OCI-LY7 (cell line): ENCODE measurements at regions not wholly inside any gene's neighbourhood (a gene's known extent, or its start where the extent isn't known, plus 50 kb on each side); places are given as distances from the start of the nearest gene placed in this dataset.
"Not testable (repeated sequence)": the region's sequence is repeated elsewhere in the genome, so short reads cannot be mapped to it uniquely, and the experiment has no call there.

Experiments used
- BruUV-seq: library from RNA; stranded (reverse); fragments of 400-500 nt; replicated peaks from 2 replicates; lab custom pipeline; 2021; lab: Mats Ljungman, UMichigan
- CTCF ChIA-PET: fragments of 300-600 bp; sonication (Branson Sonifier 250); formaldehyde crosslinking; loops from one replicate; lab custom pipeline; 2022; ENCODE audit warnings: antibody characterized with exemption; ENCODE audit not compliant: unreplicated experiment; lab: Charles Lee
- POLR2A ChIA-PET: fragments of 300-600 bp; sonication (Branson Sonifier 250); formaldehyde crosslinking; loops from one replicate; lab custom pipeline; 2022; ENCODE audit warnings: antibody characterized with exemption; lab: Charles Lee
- DNase-seq: peaks from one replicate; pipeline ENCODE4 v3.0.0-alpha.2; 2015; ENCODE audit warnings: low spot score
- H2AFZ ChIP-seq: fragments of 200-600 bp; sonication (generic), shearing (Covaris generic); 2 replicates; pipeline ENCODE4 v1.6.1; 2014; ENCODE audit warnings: mild to moderate bottlenecking, antibody characterized with exemption, low read length, moderate library complexity
- H3K27ac ChIP-seq: fragments of 200-600 bp; sonication (generic); 2 replicates; pipeline ENCODE4 v1.5.1; 2014; ENCODE audit warnings: mixed run types, low read depth, mild to moderate bottlenecking, moderate library complexity, low read length, inconsistent platforms; ENCODE audit not compliant: poor library complexity, severe bottlenecking
- H3K36me3 ChIP-seq: fragments of 200-600 bp; sonication (generic); 2 replicates; pipeline ENCODE4 v1.6.1; 2014; ENCODE audit warnings: mild to moderate bottlenecking, antibody characterized with exemption, low read length, moderate library complexity, mixed read lengths; ENCODE audit not compliant: insufficient read depth
- H3K4me1 ChIP-seq: fragments of 200-600 bp; sonication (generic); 2 replicates; pipeline ENCODE4 v1.5.1; 2014; ENCODE audit warnings: mild to moderate bottlenecking, low read length; ENCODE audit not compliant: insufficient read depth, poor library complexity, severe bottlenecking
- H3K4me2 ChIP-seq: fragments of 200-600 bp; sonication (generic); 2 replicates; pipeline ENCODE4 v1.6.1; 2014; ENCODE audit warnings: mild to moderate bottlenecking, low read length
- H3K4me3 ChIP-seq: fragments of 200-600 bp; sonication (generic); 2 replicates; pipeline ENCODE4 v1.5.1; 2014; ENCODE audit warnings: mild to moderate bottlenecking, low read depth, low read length; ENCODE audit not compliant: poor library complexity, severe bottlenecking
- H3K79me2 ChIP-seq: fragments of 200-600 bp; sonication (generic); 2 replicates; pipeline ENCODE4 v1.6.1; 2016; ENCODE audit warnings: low read depth, mild to moderate bottlenecking, low read length, moderate library complexity, mixed read lengths; ENCODE audit not compliant: insufficient read depth
- H3K9me2 ChIP-seq: fragments of 200-600 bp; sonication (generic); 2 replicates; pipeline ENCODE4 v1.6.1; 2016; ENCODE audit warnings: mild to moderate bottlenecking, low read length, mixed read lengths; ENCODE audit not compliant: insufficient read depth
- H3K9me3 ChIP-seq: fragments of 200-600 bp; sonication (generic); 2 replicates; pipeline ENCODE4 v1.6.1; 2014; ENCODE audit warnings: mild to moderate bottlenecking, mixed run types, low read length, mixed read lengths
- H4K20me1 ChIP-seq: fragments of 200-600 bp; sonication (generic); 2 replicates; pipeline ENCODE4 v1.6.1; 2014; ENCODE audit warnings: mild to moderate bottlenecking, antibody characterized with exemption, low read length, moderate library complexity, mixed read lengths; ENCODE audit not compliant: insufficient read depth
- EZH2phosphoT487 ChIP-seq: fragments of 200-600 bp; sonication (generic); IDR thresholded peaks from 2 replicates; pipeline ENCODE4 v1.6.1; 2018; ENCODE audit warnings: low read depth, borderline replicate concordance, mild to moderate bottlenecking, mixed run types, antibody characterized with exemption, low read length, moderate library complexity, mixed read lengths
- intact Hi-C: fragments of 100-400 bp; cut with micrococcal nuclease; formaldehyde crosslinking; loops from one replicate; pipeline ENCODE4 v1.10.0; 2022; ENCODE audit not compliant: unreplicated experiment
- TF ChIP-seq, protein P1 (sequence below): fragments of 200-600 bp; sonication (generic); conservative IDR thresholded peaks from 2 replicates; pipeline ENCODE4 v1.5.1; 2014; ENCODE audit warnings: mild to moderate bottlenecking, antibody characterized with exemption, low read length, moderate library complexity, mixed read lengths

DNA sequence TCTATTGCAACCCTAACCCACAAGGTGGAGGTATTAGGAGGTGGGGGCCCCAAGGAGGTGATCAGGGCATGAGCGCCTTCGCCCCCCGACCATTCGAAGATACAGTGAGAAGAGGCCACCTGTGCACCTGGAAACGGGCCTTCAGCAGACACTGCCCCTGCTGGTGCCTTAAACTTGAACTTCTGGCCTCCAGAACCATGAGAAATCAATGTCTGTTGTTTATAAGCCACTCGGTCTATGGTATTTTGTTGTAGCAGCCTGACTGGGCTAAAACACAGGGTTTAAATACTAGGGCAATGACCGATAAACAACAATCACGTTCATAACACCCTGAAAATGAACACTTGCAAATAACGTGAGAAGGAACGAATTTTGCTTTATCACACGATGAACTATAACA is 85.2 kb upstream of the USP29 start:
- no peaks in the 10 kb centered on the region for H3K36me3 ChIP-seq
- no peaks in the 10 kb centered on the region for H3K9me2 ChIP-seq
- no peak overlapping the region for H3K4me3 ChIP-seq
- intact Hi-C loops: no loop called here
- no peaks in the 10 kb centered on the region for H3K4me1 ChIP-seq
- H3K79me2 ChIP-seq: no peaks in the 10 kb centered on the region
- DNase-seq: no peak
- ChIA-PET CTCF (no interaction called here), POLR2A (no interaction called here)
- no peak overlapping the region for H3K27ac ChIP-seq
- no peak overlapping the region for H3K4me2 ChIP-seq
- BruUV-seq: no TSS peak
- no peak overlapping the region for H2AFZ ChIP-seq
- TF ChIP-seq EZH2phosphoT487: no peak
- TF ChIP-seq, protein P1, sequence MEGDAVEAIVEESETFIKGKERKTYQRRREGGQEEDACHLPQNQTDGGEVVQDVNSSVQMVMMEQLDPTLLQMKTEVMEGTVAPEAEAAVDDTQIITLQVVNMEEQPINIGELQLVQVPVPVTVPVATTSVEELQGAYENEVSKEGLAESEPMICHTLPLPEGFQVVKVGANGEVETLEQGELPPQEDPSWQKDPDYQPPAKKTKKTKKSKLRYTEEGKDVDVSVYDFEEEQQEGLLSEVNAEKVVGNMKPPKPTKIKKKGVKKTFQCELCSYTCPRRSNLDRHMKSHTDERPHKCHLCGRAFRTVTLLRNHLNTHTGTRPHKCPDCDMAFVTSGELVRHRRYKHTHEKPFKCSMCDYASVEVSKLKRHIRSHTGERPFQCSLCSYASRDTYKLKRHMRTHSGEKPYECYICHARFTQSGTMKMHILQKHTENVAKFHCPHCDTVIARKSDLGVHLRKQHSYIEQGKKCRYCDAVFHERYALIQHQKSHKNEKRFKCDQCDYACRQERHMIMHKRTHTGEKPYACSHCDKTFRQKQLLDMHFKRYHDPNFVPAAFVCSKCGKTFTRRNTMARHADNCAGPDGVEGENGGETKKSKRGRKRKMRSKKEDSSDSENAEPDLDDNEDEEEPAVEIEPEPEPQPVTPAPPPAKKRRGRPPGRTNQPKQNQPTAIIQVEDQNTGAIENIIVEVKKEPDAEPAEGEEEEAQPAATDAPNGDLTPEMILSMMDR: no peak
- no peaks in the 10 kb centered on the region for H4K20me1 ChIP-seq
- H3K9me3 ChIP-seq: no peaks in the 10 kb centered on the region

DNA sequence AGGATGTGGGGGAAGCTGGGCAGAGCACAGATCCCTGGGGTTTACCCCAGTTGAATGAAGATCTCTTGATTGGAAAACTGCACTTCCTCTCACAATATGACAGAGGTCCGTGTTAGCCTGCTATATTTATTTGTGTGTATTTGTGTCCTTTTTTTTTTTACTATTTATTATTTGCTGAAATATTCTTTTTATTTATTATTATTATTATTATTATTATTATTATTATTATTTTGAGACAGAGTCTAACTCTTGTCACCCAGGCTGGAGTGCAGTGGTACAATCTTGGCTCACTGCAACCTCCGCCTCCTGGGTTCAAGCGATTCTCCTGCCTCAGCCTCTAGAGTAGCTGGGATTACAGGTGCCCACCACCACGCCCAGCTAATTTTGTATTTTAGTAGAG is 84.0 kb upstream of the USP29 start:
- H3K9me3 ChIP-seq, H3K9me2 ChIP-seq, POLR2A ChIA-PET, H4K20me1 ChIP-seq, BruUV-seq, CTCF ChIA-PET, H3K79me2 ChIP-seq, H3K4me3 ChIP-seq, DNase-seq, intact Hi-C loops, H3K27ac ChIP-seq, H3K4me1 ChIP-seq, H2AFZ ChIP-seq, H3K36me3 ChIP-seq, H3K4me2 ChIP-seq: not testable (repeated sequence)

DNA sequence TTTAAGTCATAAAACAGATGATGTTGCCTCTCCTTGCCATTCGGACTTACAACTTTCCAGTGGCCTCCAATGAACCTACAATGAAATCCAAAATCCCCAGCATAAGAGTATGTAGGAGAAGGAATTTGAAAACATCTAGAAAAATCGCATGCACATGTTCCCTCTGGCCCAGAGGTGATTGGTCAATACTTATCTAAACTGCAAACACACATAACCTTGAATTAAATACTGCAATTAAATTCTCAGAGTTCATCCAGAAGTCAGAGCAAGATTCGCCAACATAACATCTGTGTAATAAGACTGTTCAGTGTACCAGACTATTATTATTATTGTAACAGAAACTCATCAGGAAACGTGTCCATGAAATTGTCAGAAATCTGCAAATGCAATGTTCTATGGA is 82.2 kb upstream of the USP29 start:
- BruUV-seq: no TSS peak
- Histone ChIP-seq H3K4me1 (no peaks in the 10 kb centered on the region), H4K20me1 (no peaks in the 10 kb centered on the region), H3K9me2 (no peaks in the 10 kb centered on the region), H2AFZ (no peak overlapping the region), H3K27ac (no peak overlapping the region), H3K9me3 (no peaks in the 10 kb centered on the region), H3K4me2 (no peak overlapping the region), H3K4me3 (no peak overlapping the region), H3K36me3 (no peaks in the 10 kb centered on the region), H3K79me2 (no peaks in the 10 kb centered on the region)
- POLR2A ChIA-PET: no interaction called here
- CTCF ChIA-PET: no interaction called here
- DNase-seq: no peak
- intact Hi-C loops: no loop called here
- TF ChIP-seq EZH2phosphoT487: no peak
- TF ChIP-seq, protein P1: no peak
